Type B pancreatic cell (in vitro differentiated cells): ENCODE measurements at regions not wholly inside any gene's neighbourhood (a gene's known extent, or its start where the extent isn't known, plus 50 kb on each side); places are given as distances from the start of the nearest gene placed in this dataset.

Experiments used
- DNase-seq: peaks from one replicate; pipeline ENCODE4 v3.0.0; 2021; ENCODE audit warnings: mixed read lengths; ENCODE audit not compliant: unreplicated experiment; ENCODE audit errors: extremely low spot score
- H3K27ac Mint-ChIP-seq: 2 replicates; pipeline ENCODE4 v1.8.0; 2021; ENCODE audit warnings: mild to moderate bottlenecking, mixed read lengths
- H3K27me3 Mint-ChIP-seq: 2 replicates; pipeline ENCODE4 v1.8.0; 2021; ENCODE audit warnings: mixed read lengths
- H3K36me3 Mint-ChIP-seq: 2 replicates; pipeline ENCODE4 v1.8.0; 2021; ENCODE audit warnings: mixed read lengths
- H3K4me1 Mint-ChIP-seq: one replicate; pipeline ENCODE4 v1.8.0; 2021; ENCODE audit warnings: mixed read lengths; ENCODE audit not compliant: unreplicated experiment
- H3K4me3 Mint-ChIP-seq: 2 replicates; pipeline ENCODE4 v1.8.0; 2021; ENCODE audit warnings: mild to moderate bottlenecking, mixed read lengths
- H3K9me3 Mint-ChIP-seq: 2 replicates; pipeline ENCODE4 v1.8.0; 2021; ENCODE audit warnings: mixed read lengths
- CTCF ChIP-seq: fragments of 200-600 bp; sonication (generic); conservative IDR thresholded peaks from 2 replicates; pipeline ENCODE4 v1.5.0; 2021; ENCODE audit warnings: antibody characterized with exemption, mild to moderate bottlenecking

- Mint-ChIP-seq H3K4me3 (no peak overlapping the region), H3K9me3 (no peaks in the 10 kb centered on the region), H3K27me3 (peaks cover 3% of the 10 kb centered on the region), H3K27ac (no peak overlapping the region), H3K4me1 (no peaks in the 10 kb centered on the region), H3K36me3 (no peaks in the 10 kb centered on the region)
- no peak for TF ChIP-seq CTCF
- no peak for DNase-seq
These were observed 77.0 kb upstream of the CA10 start for GRCh38 chr17:52235516-52235915.

- Mint-ChIP-seq H3K36me3 (no peaks in the 10 kb centered on the region), H3K9me3 (no peaks in the 10 kb centered on the region), H3K4me1 (no peaks in the 10 kb centered on the region), H3K27me3 (peaks cover 3% of the 10 kb centered on the region), H3K4me3 (no peak overlapping the region), H3K27ac (no peak overlapping the region)
- DNase-seq: no peak
- no peak for TF ChIP-seq CTCF
These were observed 75.1 kb upstream of the CA10 start for GRCh38 chr17:52233632-52234031.

GRCh38 chr17:52233176-52233575 is 74.7 kb upstream of the CA10 start:
- TF ChIP-seq CTCF: no peak
- Mint-ChIP-seq H3K36me3 (no peaks in the 10 kb centered on the region), H3K4me3 (no peak overlapping the region), H3K4me1 (no peaks in the 10 kb centered on the region), H3K27me3 (peaks cover 3% of the 10 kb centered on the region), H3K9me3 (no peaks in the 10 kb centered on the region), H3K27ac (no peak overlapping the region)
- no peak for DNase-seq

DNA sequence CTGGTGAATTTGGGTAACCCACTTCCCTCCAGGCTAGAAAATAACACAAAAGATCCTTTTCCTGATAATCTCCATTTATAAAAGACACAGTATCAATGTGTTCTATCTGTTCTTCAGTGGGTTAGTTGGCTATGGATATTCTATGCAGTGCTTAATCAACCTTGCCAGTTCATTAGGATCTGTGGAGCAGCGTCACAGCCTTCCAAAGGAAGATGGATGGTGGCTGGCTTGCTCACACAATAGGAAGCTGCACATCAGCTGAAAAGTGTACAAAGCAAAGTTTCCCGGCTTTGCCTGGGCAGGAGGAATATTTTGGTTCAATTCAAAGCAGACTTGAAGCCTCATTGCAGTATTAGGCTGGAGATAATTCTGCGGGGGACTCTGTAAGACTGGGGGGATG is 70.3 kb upstream of the CA10 start:
- Mint-ChIP-seq H3K36me3 (no peaks in the 10 kb centered on the region), H3K27me3 (peaks cover 10% of the 10 kb centered on the region)

GRCh38 chr17:52227926-52228325 is 69.4 kb upstream of the CA10 start:
- Mint-ChIP-seq H3K4me1 (no peaks in the 10 kb centered on the region), H3K27me3 (peaks cover 10% of the 10 kb centered on the region), H3K36me3 (no peaks in the 10 kb centered on the region), H3K27ac (no peak overlapping the region), H3K4me3 (no peak overlapping the region), H3K9me3 (no peaks in the 10 kb centered on the region)
- no peak for TF ChIP-seq CTCF
- no peak for DNase-seq

More for the DNA sequence above, 70.3 kb upstream of the CA10 start:
- H3K4me1 Mint-ChIP-seq: no peaks in the 10 kb centered on the region
- no peak overlapping the region for H3K4me3 Mint-ChIP-seq
- DNase-seq: no peak
- H3K9me3 Mint-ChIP-seq: no peaks in the 10 kb centered on the region
- no peak for TF ChIP-seq CTCF
- H3K27ac Mint-ChIP-seq: no peak overlapping the region

DNA sequence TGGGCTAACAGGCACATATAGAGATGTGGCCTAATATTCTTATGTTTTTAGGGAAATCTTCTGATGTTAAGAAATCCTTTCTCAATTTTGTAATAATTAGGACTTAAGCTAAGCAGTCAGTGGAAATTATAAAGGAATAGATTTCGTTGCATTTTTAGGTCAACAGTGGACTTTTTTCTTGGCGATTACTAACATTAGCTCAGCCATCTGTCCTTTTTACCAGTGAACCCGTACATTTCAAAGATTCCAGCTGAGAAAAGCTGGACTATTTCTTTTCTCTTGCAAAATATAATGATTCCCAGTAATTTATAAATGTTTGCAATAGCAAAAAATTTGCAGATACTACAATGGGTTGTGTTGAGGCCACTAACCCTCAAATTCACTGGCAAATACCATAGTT is 54.9 kb upstream of the CA10 start:
- no peaks in the 10 kb centered on the region for H3K27me3 Mint-ChIP-seq
- H3K4me3 Mint-ChIP-seq: no peak overlapping the region
- H3K36me3 Mint-ChIP-seq: no peaks in the 10 kb centered on the region
- H3K27ac Mint-ChIP-seq: no peak overlapping the region
- no peak for DNase-seq
- H3K9me3 Mint-ChIP-seq: no peaks in the 10 kb centered on the region
- no peaks in the 10 kb centered on the region for H3K4me1 Mint-ChIP-seq
- no peak for TF ChIP-seq CTCF
